Sigmoid colon (tissue), 3 donors: ENCODE measurements at regions not wholly inside any gene's neighbourhood (a gene's known extent, or its start where the extent isn't known, plus 50 kb on each side); places are given as distances from the start of the nearest gene placed in this dataset.

ENCODE experiments used
- small RNA-seq, 3 donors: library from RNA; depleted of rRNA; stranded (forward); fragments of <200 nt; gene quantifications; one replicate each; pipeline ENCODE3, GENCODE V24; 2016

Small RNA genes lying in the stretch of these regions (small RNA-seq; reads per million reads assigned to genes)
- gene AC096531.1 (0 reads per million in 3 donors), gene RNA5SP23 (0.18 to 0.58 (median 0.22) reads per million in 3 donors)
